K562 (cell line): ENCODE measurements at regions not wholly inside any gene's neighbourhood (a gene's known extent, or its start where the extent isn't known, plus 50 kb on each side); places are given as distances from the start of the nearest gene placed in this dataset.

Experiments used
- AFF1 ChIP-seq, 2 experiments: fragments of 450-650 bp; IDR thresholded peaks; 2 replicates each; pipeline ENCODE4 v1.6.1; 2018; ENCODE audit warnings: mild to moderate bottlenecking in 2 of 2, low read depth in 1 of 2; ENCODE audit not compliant: partially characterized antibody in 2 of 2
- BCLAF1 ChIP-seq, 2 experiments: fragments of 450-650 bp in 1 of 2; IDR thresholded peaks; 2 replicates each; pipeline ENCODE4 v1.6.1; 2011 to 2017; ENCODE audit warnings: low read depth in 2 of 2, antibody characterized with exemption in 1 of 2, borderline replicate concordance in 1 of 2, low read length in 1 of 2, mild to moderate bottlenecking in 1 of 2, mixed read lengths in 1 of 2; ENCODE audit not compliant: control insufficient read depth in 1 of 2
- E2F8 ChIP-seq: fragments of 450-650 bp; IDR thresholded peaks from 2 replicates; pipeline ENCODE4 v1.7.1; 2018; ENCODE audit warnings: mild to moderate bottlenecking, low read depth; ENCODE audit not compliant: partially characterized antibody
- NR3C1 ChIP-seq: sonication (generic); formaldehyde crosslinking; IDR thresholded peaks from 2 replicates; pipeline ENCODE4 v1.8.1; 2022; ENCODE audit warnings: missing genetic modification reagents

- no peak for TF ChIP-seq BCLAF1 (IDR thresholded peaks at IDR 0.05; ENCODE audit: borderline replicate concordance in 1 of 2, control insufficient read depth in 1 of 2, low read depth in 2 of 2, low read length in 1 of 2)
- no peak for TF ChIP-seq NR3C1 (CRISPR knock-in tag)
- no peak for TF ChIP-seq AFF1 (IDR thresholded peaks at IDR 0.05; ENCODE audit: low read depth in 1 of 2, partially characterized antibody in 2 of 2)
- TF ChIP-seq E2F8, result no peak
Measured at GRCh38 chr7:69373171-69374043, 224.9 kb upstream of the AUTS2 start (continued).
